Trophoblast cell (in vitro differentiated cells and primary cell): ENCODE measurements at regions not wholly inside any gene's neighbourhood (a gene's known extent, or its start where the extent isn't known, plus 50 kb on each side); places are given as distances from the start of the nearest gene placed in this dataset.

Experiments
- DNase-seq, 2 donors: peaks; one replicate each; pipeline ENCODE4 v3.0.0-alpha.2; 2016
- H2AFZ ChIP-seq: 2 replicates; pipeline ENCODE4 v1.6.1; 2013; ENCODE audit warnings: low read length, moderate library complexity, mild to moderate bottlenecking; ENCODE audit not compliant: insufficient read depth, poor library complexity
- H2AK5ac ChIP-seq: 2 replicates; pipeline ENCODE4 v1.6.1; 2013; ENCODE audit warnings: mild to moderate bottlenecking, low read length
- H2BK120ac ChIP-seq: 2 replicates; pipeline ENCODE4 v1.6.1; 2013; ENCODE audit warnings: low read length, mild to moderate bottlenecking, moderate library complexity; ENCODE audit not compliant: insufficient read depth, poor library complexity
- H2BK12ac ChIP-seq: 2 replicates; pipeline ENCODE4 v1.6.1; 2013; ENCODE audit warnings: mild to moderate bottlenecking, low read length, moderate library complexity
- H2BK5ac ChIP-seq: 2 replicates; pipeline ENCODE4 v1.6.1; 2013; ENCODE audit warnings: low read length, low read depth, moderate library complexity, mild to moderate bottlenecking; ENCODE audit not compliant: poor library complexity
- H3K14ac ChIP-seq: 2 replicates; pipeline ENCODE4 v1.6.1; 2013; ENCODE audit warnings: mild to moderate bottlenecking, low read length
- H3K18ac ChIP-seq: 2 replicates; pipeline ENCODE4 v1.6.1; 2013; ENCODE audit warnings: mild to moderate bottlenecking, low read length
- H3K23ac ChIP-seq: 2 replicates; pipeline ENCODE4 v1.6.1; 2013; ENCODE audit warnings: low read length
- H3K27ac ChIP-seq: 2 replicates; pipeline ENCODE4 v1.5.1; 2013; ENCODE audit warnings: low read depth, mild to moderate bottlenecking, inconsistent platforms, low read length, moderate library complexity
- H3K27me3 ChIP-seq: 2 replicates; pipeline ENCODE4 v1.6.1; 2013; ENCODE audit warnings: inconsistent platforms, mild to moderate bottlenecking, low read length, moderate library complexity; ENCODE audit not compliant: insufficient read depth
- H3K36me3 ChIP-seq, 2 experiments: 1 replicate in 1 of 2; 2 replicates in 1 of 2; pipeline ENCODE4 v1.6.1; 2013; ENCODE audit warnings: low read length in 2 of 2, mild to moderate bottlenecking in 2 of 2, moderate library complexity in 1 of 2; ENCODE audit not compliant: insufficient read depth in 2 of 2, control insufficient read depth in 1 of 2
- H3K4ac ChIP-seq: 2 replicates; pipeline ENCODE4 v1.6.1; 2013; ENCODE audit warnings: low read depth, mild to moderate bottlenecking, low read length, moderate library complexity
- H3K4me1 ChIP-seq, 2 experiments: 1 replicate in 1 of 2; 2 replicates in 1 of 2; pipeline ENCODE4 v1.6.1; 2013; ENCODE audit warnings: low read length in 2 of 2, mild to moderate bottlenecking in 2 of 2, moderate library complexity in 1 of 2; ENCODE audit not compliant: insufficient read depth in 2 of 2, control insufficient read depth in 1 of 2
- H3K4me2 ChIP-seq: 2 replicates; pipeline ENCODE4 v1.6.1; 2013; ENCODE audit warnings: inconsistent platforms, mild to moderate bottlenecking, low read length, moderate library complexity
- H3K4me3 ChIP-seq: 2 replicates; pipeline ENCODE4 v1.5.1; 2013; ENCODE audit warnings: mild to moderate bottlenecking, low read depth, low read length, inconsistent platforms
- H3K79me1 ChIP-seq: one replicate; pipeline ENCODE4 v1.6.1; 2013; ENCODE audit warnings: low read length
- H3K79me2 ChIP-seq: 2 replicates; pipeline ENCODE4 v1.6.1; 2013; ENCODE audit warnings: low read length, mild to moderate bottlenecking; ENCODE audit not compliant: control insufficient read depth, insufficient read depth, poor library complexity
- H3K9ac ChIP-seq: 2 replicates; pipeline ENCODE4 v1.6.1; 2013; ENCODE audit warnings: mild to moderate bottlenecking, low read length
- H3K9me3 ChIP-seq: 2 replicates; pipeline ENCODE4 v1.6.1; 2013; ENCODE audit warnings: low read depth, mild to moderate bottlenecking, control low read depth, inconsistent platforms, low read length; ENCODE audit not compliant: insufficient read depth
- H4K12ac ChIP-seq: 2 replicates; pipeline ENCODE4 v1.6.1; 2013; ENCODE audit warnings: low read depth, mild to moderate bottlenecking, low read length, moderate library complexity
- H4K8ac ChIP-seq: 2 replicates; pipeline ENCODE4 v1.6.1; 2013; ENCODE audit warnings: low read depth, mild to moderate bottlenecking, low read length, moderate library complexity
- H4K91ac ChIP-seq: one replicate; pipeline ENCODE4 v1.6.1; 2013; ENCODE audit warnings: low read depth, mild to moderate bottlenecking, low read length, moderate library complexity
- WGBS: extraction: QIAGEN DNeasy Blood & Tissue Kit; methylation state at CpG from one replicate; pipeline ENCODE4 v1.1.7; 2013; ENCODE audit warnings: missing lambda C conversion rate; ENCODE audit not compliant: insufficient read length, insufficient coverage; ENCODE audit errors: extremely low coverage; 5-methylcytosine and 5-hydroxymethylcytosine counted together

- no peak overlapping the region for H4K91ac ChIP-seq
- H3K4me2 ChIP-seq, result no peak overlapping the region
- no peaks in the 10 kb centered on the region for H3K9me3 ChIP-seq
- no peaks in the 10 kb centered on the region for H3K4me1 ChIP-seq
- no peak overlapping the region for H3K23ac ChIP-seq
- H2AK5ac ChIP-seq, result no peak overlapping the region
- H3K18ac ChIP-seq, result no peak overlapping the region
- no peak overlapping the region for H3K14ac ChIP-seq
- no peak overlapping the region for H2BK120ac ChIP-seq
- no peak overlapping the region for H4K12ac ChIP-seq
- H2BK12ac ChIP-seq, result no peak overlapping the region
- peak in 1 of 2 donors; percentile 39 for DNase-seq
- H3K79me2 ChIP-seq, result no peaks in the 10 kb centered on the region
- no peak overlapping the region for H3K9ac ChIP-seq
- H4K8ac ChIP-seq, result peak overlapping the region; percentile 4
- H3K27ac ChIP-seq, result no peak overlapping the region
- H3K27me3 ChIP-seq, result no peaks in the 10 kb centered on the region
- no peaks in the 10 kb centered on the region for H3K79me1 ChIP-seq
- H2BK5ac ChIP-seq, result no peak overlapping the region
- H3K4ac ChIP-seq, result no peak overlapping the region
- no CpG with 5 or more reads among the region's 7 CpGs for WGBS
- no peak overlapping the region for H3K4me3 ChIP-seq
- no peaks in the 10 kb centered on the region for H3K36me3 ChIP-seq
- H2AFZ ChIP-seq, result no peak overlapping the region
Observed at GRCh38 chr5:20972419-20972925, 984.5 kb upstream of the CDH18 start.

GRCh38 chr5:20959347-20959746 lies 971.3 kb upstream of the CDH18 start:
- no peak overlapping the region for H3K4me2 ChIP-seq
- no peaks in the 10 kb centered on the region for H3K79me2 ChIP-seq
- H3K79me1 ChIP-seq, result no peaks in the 10 kb centered on the region
- H2AK5ac ChIP-seq, result no peak overlapping the region
- H3K36me3 ChIP-seq, result no peaks in the 10 kb centered on the region
- H3K9ac ChIP-seq, result no peak overlapping the region
- H3K4ac ChIP-seq, result no peak overlapping the region
- H3K4me1 ChIP-seq, result no peaks in the 10 kb centered on the region
- WGBS, result no CpG with 5 or more reads among the region's 1 CpG
- DNase-seq, result no peak
- H3K18ac ChIP-seq, result no peak overlapping the region
- no peak overlapping the region for H3K4me3 ChIP-seq
- H4K91ac ChIP-seq, result no peak overlapping the region
- no peak overlapping the region for H3K27ac ChIP-seq
- H4K8ac ChIP-seq, result no peak overlapping the region
- H3K27me3 ChIP-seq, result no peaks in the 10 kb centered on the region
- no peak overlapping the region for H2BK12ac ChIP-seq
- H4K12ac ChIP-seq, result no peak overlapping the region
- H2BK5ac ChIP-seq, result no peak overlapping the region
- no peak overlapping the region for H2AFZ ChIP-seq
- H3K23ac ChIP-seq, result no peak overlapping the region
- H2BK120ac ChIP-seq, result no peak overlapping the region
- no peaks in the 10 kb centered on the region for H3K9me3 ChIP-seq
- no peak overlapping the region for H3K14ac ChIP-seq

- WGBS, result no CpG with 5 or more reads among the region's 5 CpGs
- Histone ChIP-seq H3K4me3 (no peak overlapping the region), H3K79me2 (no peaks in the 10 kb centered on the region), H2BK5ac (no peak overlapping the region), H3K9ac (no peak overlapping the region), H3K18ac (no peak overlapping the region), H3K4me1 (no peaks in the 10 kb centered on the region), H3K79me1 (no peaks in the 10 kb centered on the region), H2AK5ac (no peak overlapping the region), H4K91ac (no peak overlapping the region), H3K27me3 (no peaks in the 10 kb centered on the region), H4K8ac (no peak overlapping the region), H3K36me3 (no peaks in the 10 kb centered on the region), H4K12ac (no peak overlapping the region), H2BK120ac (no peak overlapping the region), H3K4ac (no peak overlapping the region), H3K27ac (no peak overlapping the region), H3K4me2 (no peak overlapping the region), H3K23ac (no peak overlapping the region), H3K14ac (no peak overlapping the region), H3K9me3 (no peaks in the 10 kb centered on the region), H2AFZ (no peak overlapping the region), H2BK12ac (no peak overlapping the region)
- DNase-seq, result no peak
Observed at GRCh38 chr5:20958641-20959040, 970.6 kb upstream of the CDH18 start.

- H3K23ac ChIP-seq, result no peak overlapping the region
- H3K9me3 ChIP-seq, result no peaks in the 10 kb centered on the region
- H3K36me3 ChIP-seq, result no peaks in the 10 kb centered on the region
- no peak overlapping the region for H3K27ac ChIP-seq
- no peak overlapping the region for H3K4me3 ChIP-seq
- no peak overlapping the region for H2BK120ac ChIP-seq
- H3K9ac ChIP-seq, result no peak overlapping the region
- no peaks in the 10 kb centered on the region for H3K79me1 ChIP-seq
- H3K27me3 ChIP-seq, result no peaks in the 10 kb centered on the region
- H3K18ac ChIP-seq, result no peak overlapping the region
- WGBS, result no CpG with 5 or more reads among the region's 2 CpGs
- H2BK5ac ChIP-seq, result no peak overlapping the region
- H4K91ac ChIP-seq, result no peak overlapping the region
- H2AFZ ChIP-seq, result no peak overlapping the region
- H4K8ac ChIP-seq, result no peak overlapping the region
- no peaks in the 10 kb centered on the region for H3K4me1 ChIP-seq
- no peak overlapping the region for H2BK12ac ChIP-seq
- no peak overlapping the region for H3K4ac ChIP-seq
- no peaks in the 10 kb centered on the region for H3K79me2 ChIP-seq
- no peak overlapping the region for H3K14ac ChIP-seq
- H3K4me2 ChIP-seq, result no peak overlapping the region
- no peak overlapping the region for H4K12ac ChIP-seq
- H2AK5ac ChIP-seq, result no peak overlapping the region
- no peak for DNase-seq
Observed at GRCh38 chr5:20956134-20956533, 968.1 kb upstream of the CDH18 start.
